Heart left ventricle (tissue), 13 donors: ENCODE measurements at regions not wholly inside any gene's neighbourhood (a gene's known extent, or its start where the extent isn't known, plus 50 kb on each side); places are given as distances from the start of the nearest gene placed in this dataset.

Source experiments
- POLR2A ChIP-seq, 2 donors: fragments of 450-650 bp; IDR thresholded peaks; one replicate each; pipeline ENCODE4 v1.6.1; 2017; ENCODE audit warnings: antibody characterized with exemption in 2 of 2, mild to moderate bottlenecking in 2 of 2, moderate library complexity in 2 of 2
- TF ChIP-seq, protein P1 (sequence below), 12 donors: fragments of 200-600 bp; sonication (generic) in 4 of 12; IDR thresholded peaks; one replicate each; pipeline versions ENCODE4 v1.5.0 to v1.8.0; 2018 to 2022; ENCODE audit warnings: antibody characterized with exemption in 12 of 12, mild to moderate bottlenecking in 5 of 12
- donor health status: ischemic (EF 13 %, LVEDD 7.1; RV severe dilation, severe dysfunction).
- donor health status: DM: no; HTN: yes; CAD: no.
- donor health status: DM: no; HTN: no; CAD: no.
- donor health status: ischemic (EF 25% LVEDD 6.9; RV normal size, moderate dysfunction).
- donor health status: ischemic (EF 25% LVEDD 5.7; RV mildly dilated, moderate dysfunction).
- donor health status: ischemic (EF 35%, LVEDD 5.7; RV mildly dilated, moderate dysfunction).
- donor health status: nonischemic (EF 11% LVEDD 7.7; RV severe dilation, severe dysfunction).
- donor health status: DM: yes; HTN: yes; CAD: no.
- donor health status: PGD.
- donor health status: ischemic (EF 29% LVEDD 5.4; RV normal size, mild dysfunction).
- donor health status: nonischemic (EF 23%, LVEDD 6.1; RV moderate dilation, normal function).

DNA sequence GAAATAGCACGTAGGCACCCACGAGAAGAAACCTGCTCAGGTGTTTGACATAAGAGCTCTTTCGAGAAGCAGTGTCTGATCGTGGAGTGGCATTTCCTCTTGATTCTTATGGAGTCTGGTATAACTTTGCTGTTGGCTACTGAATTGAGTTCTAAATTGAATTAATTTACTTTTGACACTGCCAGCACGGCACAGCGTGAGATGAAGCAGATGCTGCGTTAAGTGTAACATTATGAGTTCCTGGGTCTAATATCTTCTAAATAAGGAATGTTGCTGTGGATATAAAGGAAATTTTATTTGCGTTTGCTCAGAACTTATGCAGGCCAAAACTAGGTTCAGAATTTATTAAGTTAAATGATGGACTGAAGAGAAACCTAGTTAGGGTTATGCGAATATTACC lies 919.9 kb downstream of the TUSC7 start:
- no peak for TF ChIP-seq POLR2A (IDR thresholded peaks at IDR 0.05)
- TF ChIP-seq, protein P1, sequence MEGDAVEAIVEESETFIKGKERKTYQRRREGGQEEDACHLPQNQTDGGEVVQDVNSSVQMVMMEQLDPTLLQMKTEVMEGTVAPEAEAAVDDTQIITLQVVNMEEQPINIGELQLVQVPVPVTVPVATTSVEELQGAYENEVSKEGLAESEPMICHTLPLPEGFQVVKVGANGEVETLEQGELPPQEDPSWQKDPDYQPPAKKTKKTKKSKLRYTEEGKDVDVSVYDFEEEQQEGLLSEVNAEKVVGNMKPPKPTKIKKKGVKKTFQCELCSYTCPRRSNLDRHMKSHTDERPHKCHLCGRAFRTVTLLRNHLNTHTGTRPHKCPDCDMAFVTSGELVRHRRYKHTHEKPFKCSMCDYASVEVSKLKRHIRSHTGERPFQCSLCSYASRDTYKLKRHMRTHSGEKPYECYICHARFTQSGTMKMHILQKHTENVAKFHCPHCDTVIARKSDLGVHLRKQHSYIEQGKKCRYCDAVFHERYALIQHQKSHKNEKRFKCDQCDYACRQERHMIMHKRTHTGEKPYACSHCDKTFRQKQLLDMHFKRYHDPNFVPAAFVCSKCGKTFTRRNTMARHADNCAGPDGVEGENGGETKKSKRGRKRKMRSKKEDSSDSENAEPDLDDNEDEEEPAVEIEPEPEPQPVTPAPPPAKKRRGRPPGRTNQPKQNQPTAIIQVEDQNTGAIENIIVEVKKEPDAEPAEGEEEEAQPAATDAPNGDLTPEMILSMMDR (IDR thresholded peaks at IDR 0.05): no peak
